AG04450 (cell line): ENCODE measurements at regions not wholly inside any gene's neighbourhood (a gene's known extent, or its start where the extent isn't known, plus 50 kb on each side); places are given as distances from the start of the nearest gene placed in this dataset.

Experiments
- CTCF ChIA-PET: fragments of 300-600, 350-600 bp; formaldehyde crosslinking; extraction: SDS; loops from one replicate; lab custom pipeline; 2022; ENCODE audit warnings: antibody characterized with exemption, inconsistent platforms; lab: Charles Lee
- POLR2A ChIA-PET: fragments of 350-600 bp; formaldehyde crosslinking; extraction: SDS; loops from one replicate; lab custom pipeline; 2021; ENCODE audit warnings: antibody characterized with exemption, inconsistent platforms; lab: Yijun Ruan, JAX
- DNase-seq: peaks from one replicate; pipeline ENCODE4 v3.0.0-alpha.2; 2011; ENCODE audit warnings: low read depth, low spot score
- H3K27ac ChIP-seq: one replicate; pipeline ENCODE4 v1.5.1; 2012; ENCODE audit warnings: low read depth, low read length, control low read depth
- H3K27me3 ChIP-seq: one replicate; pipeline ENCODE4 v1.6.0; 2012; ENCODE audit warnings: low read length; ENCODE audit not compliant: control insufficient read depth, insufficient read depth
- H3K4me3 ChIP-seq: 2 replicates; pipeline ENCODE4 v1.5.1; 2011; ENCODE audit warnings: mild to moderate bottlenecking, low read depth, low read length, control low read depth
- H3K9me3 ChIP-seq: 2 replicates; pipeline ENCODE4 v1.5.1; 2012; ENCODE audit warnings: low read length; ENCODE audit not compliant: control insufficient read depth, insufficient read depth
- CTCF ChIP-seq: IDR thresholded peaks from 2 replicates; pipeline ENCODE4 v1.5.1; 2011; ENCODE audit warnings: low read depth, low read length, control low read depth, inconsistent platforms

- no peak for DNase-seq
- no peak overlapping the region for H3K27ac ChIP-seq
- peaks cover 14% of the 10 kb centered on the region for H3K27me3 ChIP-seq
- H3K9me3 ChIP-seq: no peaks in the 10 kb centered on the region
- CTCF ChIA-PET: no interaction called here
- no peak for TF ChIP-seq CTCF
- no peak overlapping the region for H3K4me3 ChIP-seq
- POLR2A ChIA-PET: no interaction called here
These were observed 188.3 kb downstream of the MIB1 start for GRCh38 chr18:21928925-21929324.

- ChIA-PET CTCF (no interaction called here), POLR2A (no interaction called here)
- Histone ChIP-seq H3K4me3 (no peak overlapping the region), H3K27ac (no peak overlapping the region), H3K9me3 (no peaks in the 10 kb centered on the region), H3K27me3 (peaks cover 22% of the 10 kb centered on the region)
- no peak for DNase-seq
- no peak for TF ChIP-seq CTCF
These were observed 189.6 kb downstream of the MIB1 start for GRCh38 chr18:21930177-21930576.

- Histone ChIP-seq H3K27me3 (peaks cover 14% of the 10 kb centered on the region), H3K27ac (no peak overlapping the region), H3K4me3 (no peak overlapping the region), H3K9me3 (no peaks in the 10 kb centered on the region)
- TF ChIP-seq CTCF: no peak
- DNase-seq: no peak
- CTCF ChIA-PET: no interaction called here
- POLR2A ChIA-PET: no interaction called here
These were observed 193.6 kb downstream of the MIB1 start for GRCh38 chr18:21933931-21934765.

GRCh38 chr18:21934766-21935015, 194.1 kb downstream of the MIB1 start:
- no peak for DNase-seq
- no peak for TF ChIP-seq CTCF
- H3K4me3 ChIP-seq: no peak overlapping the region
- POLR2A ChIA-PET: no interaction called here
- peaks cover 14% of the 10 kb centered on the region for H3K27me3 ChIP-seq
- H3K27ac ChIP-seq: no peak overlapping the region
- CTCF ChIA-PET: no interaction called here
- H3K9me3 ChIP-seq: no peaks in the 10 kb centered on the region

GRCh38 chr18:21943456-21943855, 202.9 kb downstream of the MIB1 start:
- ChIA-PET CTCF (no interaction called here), POLR2A (no interaction called here)
- no peaks in the 10 kb centered on the region for H3K9me3 ChIP-seq
- DNase-seq: no peak
- no peak for TF ChIP-seq CTCF
- no peaks in the 10 kb centered on the region for H3K27me3 ChIP-seq
- H3K27ac ChIP-seq: no peak overlapping the region
- no peak overlapping the region for H3K4me3 ChIP-seq
